ENCODE measurements at regions not wholly inside any gene's neighbourhood (a gene's known extent, or its start where the extent isn't known, plus 50 kb on each side); places are given as distances from the start of the nearest gene placed in this dataset.

DNA sequence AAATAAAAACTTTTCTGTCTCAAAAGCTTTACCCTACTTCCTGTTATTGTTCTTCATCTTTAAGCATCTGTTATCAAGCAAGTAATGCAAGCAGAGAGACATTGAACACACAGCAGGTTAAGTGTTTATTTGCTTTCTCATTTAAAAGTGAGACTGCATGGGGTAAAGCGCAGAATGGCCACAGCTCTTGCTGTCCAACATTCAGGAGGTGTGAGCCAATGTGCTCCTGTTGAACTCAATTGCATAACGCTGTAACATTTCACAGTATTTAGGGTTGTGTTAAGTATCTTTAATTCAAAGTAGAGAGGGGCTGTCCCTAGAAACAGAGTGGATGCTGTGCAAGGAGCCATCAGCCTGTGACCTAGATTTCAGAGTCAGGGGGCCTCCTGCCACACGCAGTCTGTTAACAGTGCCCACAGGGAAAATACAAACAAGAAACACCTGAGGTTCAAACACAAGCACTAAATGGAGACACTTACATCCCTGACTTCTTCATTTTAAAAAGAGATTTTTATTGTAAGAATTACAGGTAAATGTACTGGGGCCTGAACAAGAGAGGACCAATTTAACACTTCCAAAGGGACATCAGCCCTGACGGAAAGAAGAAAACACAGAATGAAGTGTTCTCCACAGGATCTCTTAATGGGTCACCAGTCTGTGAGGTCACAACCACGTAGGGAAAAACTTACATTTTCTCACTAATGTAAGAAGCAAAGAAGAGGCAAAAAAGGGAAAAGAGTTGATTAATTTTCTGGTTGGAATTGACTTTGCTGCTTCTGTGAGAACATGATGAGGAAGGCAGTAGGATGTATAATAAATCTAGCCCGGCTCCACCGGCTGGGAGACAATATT, 815.1 kb downstream of the VGLL3 start:
- H3K27ac Mint-ChIP-seq, result no peak overlapping the region
- DNase-seq, result no peak
- H3K27me3 Mint-ChIP-seq, result no peaks in the 10 kb centered on the region
- no peaks in the 10 kb centered on the region for H3K4me1 Mint-ChIP-seq
- no peaks in the 10 kb centered on the region for H3K9me3 Mint-ChIP-seq
- no peak for ATAC-seq
- H3K4me3 Mint-ChIP-seq, result no peak overlapping the region

- no peak for DNase-seq
- no peak for ATAC-seq
- Mint-ChIP-seq H3K4me1 (no peaks in the 10 kb centered on the region), H3K27me3 (no peaks in the 10 kb centered on the region), H3K27ac (no peak overlapping the region), H3K9me3 (no peaks in the 10 kb centered on the region), H3K4me3 (no peak overlapping the region)
Measured at GRCh38 chr3:86175051-86175536, 815.9 kb downstream of the VGLL3 start.

DNA sequence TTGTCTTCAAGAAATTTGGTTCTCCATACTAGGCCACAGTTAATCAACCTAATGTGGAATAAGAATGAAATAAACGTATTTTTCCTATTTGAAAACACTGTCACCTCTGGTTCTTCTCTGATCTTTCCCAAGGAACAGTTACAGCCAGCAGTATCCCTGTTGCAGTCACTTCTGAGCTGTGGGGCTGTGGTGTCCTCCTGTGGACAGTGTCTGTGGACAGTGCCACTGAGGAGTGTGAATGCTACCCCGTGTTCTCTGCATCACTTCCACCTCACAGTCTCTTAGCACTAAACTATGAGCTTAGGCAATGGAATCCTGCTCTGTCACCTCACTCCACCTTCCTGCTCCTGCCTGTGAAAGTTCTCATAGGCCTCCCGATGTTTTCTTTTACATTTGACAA, 817.5 kb downstream of the VGLL3 start:
- Mint-ChIP-seq H3K9me3 (no peaks in the 10 kb centered on the region), H3K27ac (no peak overlapping the region), H3K4me1 (no peaks in the 10 kb centered on the region), H3K4me3 (no peak overlapping the region), H3K27me3 (no peaks in the 10 kb centered on the region)
- ATAC-seq (no peak), DNase-seq (no peak)

- H3K27ac Mint-ChIP-seq, result no peak overlapping the region
Measured at GRCh38 chr3:86168512-86168911, 822.4 kb downstream of the VGLL3 start.

DNA sequence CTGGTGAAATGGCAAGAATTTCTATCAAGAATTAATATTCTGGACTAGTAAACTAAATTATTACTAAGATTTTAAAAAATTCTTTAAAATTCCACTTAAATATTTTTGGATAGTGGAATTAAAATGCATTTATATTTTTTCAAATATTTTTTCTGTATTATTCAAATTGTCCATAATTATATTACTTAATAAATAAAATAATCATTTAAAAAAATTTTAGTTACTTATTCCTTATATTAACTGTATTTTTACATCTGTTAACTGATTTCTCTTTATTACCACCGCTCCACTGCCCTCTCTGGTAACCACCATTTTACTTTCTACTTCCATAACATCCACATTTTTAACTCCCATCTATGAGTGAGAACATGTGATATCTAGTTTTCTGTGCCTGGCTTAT, 828.4 kb downstream of the VGLL3 start:
- no peak for DNase-seq
- no peak overlapping the region for H3K4me3 Mint-ChIP-seq
- no peak for ATAC-seq
- H3K9me3 Mint-ChIP-seq, result no peaks in the 10 kb centered on the region
- no peak overlapping the region for H3K27ac Mint-ChIP-seq
- H3K4me1 Mint-ChIP-seq, result no peaks in the 10 kb centered on the region
- H3K27me3 Mint-ChIP-seq, result no peaks in the 10 kb centered on the region

More at GRCh38 chr3:86168512-86168911, 822.4 kb downstream of the VGLL3 start:
- Mint-ChIP-seq H3K4me3 (no peak overlapping the region), H3K27me3 (no peaks in the 10 kb centered on the region), H3K9me3 (no peaks in the 10 kb centered on the region), H3K4me1 (no peaks in the 10 kb centered on the region)
- no peak for DNase-seq
- no peak for ATAC-seq

DNA sequence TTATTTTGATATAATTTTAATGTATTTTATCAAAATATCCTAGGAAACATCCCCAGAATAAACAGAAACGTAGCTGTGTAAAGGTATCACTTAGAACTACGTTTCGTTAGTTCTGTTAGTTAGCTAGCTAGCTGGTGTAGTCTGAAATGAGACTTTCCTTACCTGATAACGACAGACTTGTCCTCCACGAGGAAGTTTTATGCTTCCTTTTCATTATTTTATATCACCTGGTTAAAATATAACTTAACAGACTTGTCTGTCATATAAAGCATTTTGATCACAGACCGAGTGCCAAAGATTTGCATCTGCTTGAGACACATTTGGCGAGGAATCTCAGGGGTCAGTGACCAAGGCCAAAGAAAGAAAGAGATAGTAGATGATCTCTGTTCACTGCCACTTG, 829.5 kb downstream of the VGLL3 start:
- no peak overlapping the region for H3K4me3 Mint-ChIP-seq
- no peak for DNase-seq
- no peak for ATAC-seq
- H3K4me1 Mint-ChIP-seq, result no peaks in the 10 kb centered on the region
- peaks cover 0 to 6% of the 10 kb centered on the region in 2 donors for H3K9me3 Mint-ChIP-seq
- H3K27me3 Mint-ChIP-seq, result no peaks in the 10 kb centered on the region
- no peak overlapping the region for H3K27ac Mint-ChIP-seq

DNA sequence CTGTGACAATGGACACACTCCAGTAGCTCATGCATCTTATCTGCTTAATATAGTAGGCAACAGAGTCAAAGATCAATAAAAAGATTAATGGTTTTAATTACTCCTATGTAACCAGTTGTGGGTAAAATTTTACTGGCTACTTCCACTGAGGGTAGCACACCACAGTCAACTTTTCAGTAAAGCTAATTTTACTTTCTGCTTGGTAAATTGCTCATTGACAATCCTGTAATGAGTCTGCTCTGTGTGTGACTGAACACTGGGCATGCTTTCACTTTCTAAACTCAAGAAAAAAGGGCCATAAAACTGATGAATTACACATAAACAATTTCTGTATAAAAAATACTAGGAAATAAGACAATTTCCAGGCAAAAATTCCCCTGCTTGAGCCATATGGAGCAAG, 838.3 kb downstream of the VGLL3 start:
- ATAC-seq (no peak), DNase-seq (no peak)
- H3K27me3 Mint-ChIP-seq, result no peaks in the 10 kb centered on the region
- H3K4me1 Mint-ChIP-seq, result no peaks in the 10 kb centered on the region
- peaks cover 5 to 28% of the 10 kb centered on the region in 2 donors for H3K9me3 Mint-ChIP-seq
- no peak overlapping the region for H3K27ac Mint-ChIP-seq
- H3K4me3 Mint-ChIP-seq, result no peak overlapping the region

- H3K4me3 Mint-ChIP-seq, result no peak overlapping the region
- DNase-seq (no peak), ATAC-seq (no peak)
- H3K27me3 Mint-ChIP-seq, result no peaks in the 10 kb centered on the region
- H3K4me1 Mint-ChIP-seq, result no peaks in the 10 kb centered on the region
- H3K27ac Mint-ChIP-seq, result no peak overlapping the region
- peaks cover 9 to 23% of the 10 kb centered on the region in 2 donors for H3K9me3 Mint-ChIP-seq
Measured at GRCh38 chr3:86149054-86149453, 841.9 kb downstream of the VGLL3 start.

DNA sequence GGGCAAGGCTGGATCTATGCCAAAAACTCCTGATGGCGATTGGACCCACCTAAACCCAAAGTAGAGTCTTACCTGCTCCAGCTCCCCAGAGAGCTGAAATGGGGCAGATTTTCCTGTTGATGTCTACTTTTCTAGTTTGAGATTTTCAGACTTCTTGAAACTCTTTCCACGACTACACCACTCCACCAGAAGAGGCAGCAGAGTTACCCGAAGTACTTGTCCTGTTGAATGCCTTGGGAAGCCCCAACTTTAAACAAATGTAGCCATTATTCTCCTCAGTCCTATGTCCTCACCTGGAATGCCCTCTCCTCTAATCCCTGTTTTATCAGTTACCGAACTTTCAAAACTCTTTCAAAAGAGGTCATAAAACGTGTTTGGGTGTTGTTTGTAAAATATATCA, 843.8 kb downstream of the VGLL3 start:
- peaks cover 4 to 22% of the 10 kb centered on the region in 2 donors for H3K9me3 Mint-ChIP-seq
- H3K4me3 Mint-ChIP-seq, result no peak overlapping the region
- ATAC-seq (no peak), DNase-seq (no peak)
- no peak overlapping the region for H3K27ac Mint-ChIP-seq
- no peaks in the 10 kb centered on the region for H3K4me1 Mint-ChIP-seq
- no peaks in the 10 kb centered on the region for H3K27me3 Mint-ChIP-seq

DNA sequence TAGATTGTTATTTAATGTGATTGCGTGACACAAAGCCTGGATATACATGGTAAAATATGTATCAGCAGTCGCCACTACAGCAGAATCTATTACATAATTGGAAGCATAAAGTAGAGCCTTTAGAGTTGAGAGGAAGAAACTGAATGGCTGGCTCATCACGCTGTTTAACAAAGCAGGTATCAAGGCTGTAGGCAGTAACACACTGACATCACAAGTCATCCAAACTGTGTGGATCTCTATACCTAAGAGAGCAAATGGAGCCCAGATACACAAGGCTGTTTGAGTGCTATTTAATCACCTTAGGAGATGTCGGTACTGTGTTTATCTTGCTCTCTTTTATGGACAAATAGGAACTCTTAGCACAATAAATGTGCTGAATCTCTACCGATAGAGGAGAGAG, 864.4 kb downstream of the VGLL3 start:
- DNase-seq (no peak), ATAC-seq (no peak)
- H3K27me3 Mint-ChIP-seq, result no peaks in the 10 kb centered on the region
- peaks cover 6 to 8% of the 10 kb centered on the region in 2 donors for H3K9me3 Mint-ChIP-seq
- H3K27ac Mint-ChIP-seq, result no peak overlapping the region
- no peaks in the 10 kb centered on the region for H3K4me1 Mint-ChIP-seq
- no peak overlapping the region for H3K4me3 Mint-ChIP-seq

Data from stimulated activated naive CD8-positive, alpha-beta T cell treated with anti-CD3 and anti-CD28 coated beads, Interleukin-15, amount 100 ng/mL, for 72 hours (primary cell).